ENCODE measurements at regions not wholly inside any gene's neighbourhood (a gene's known extent, or its start where the extent isn't known, plus 50 kb on each side); places are given as distances from the start of the nearest gene placed in this dataset.

DNA sequence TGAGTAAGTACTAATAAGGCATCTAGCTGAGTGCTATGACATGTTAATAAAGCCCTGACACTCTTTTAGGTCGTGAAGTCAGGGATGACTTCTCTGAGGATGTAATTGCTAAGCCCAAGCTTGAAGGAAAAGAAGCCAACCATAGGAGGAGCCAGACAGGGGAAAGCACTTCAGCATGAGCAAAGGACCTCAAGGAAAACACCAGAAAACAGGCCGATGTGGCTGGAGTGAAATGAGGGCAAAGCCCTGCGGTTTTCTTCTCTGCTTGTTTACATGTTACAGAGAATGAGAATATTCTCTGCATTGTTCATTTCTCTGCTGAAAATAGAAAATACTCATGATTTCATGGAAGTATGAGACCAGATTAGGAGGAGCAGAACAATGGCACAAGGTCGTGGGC lies 112.5 kb upstream of the ARHGAP28 start:
- no peak overlapping the region for H3K4me3 ChIP-seq (replicated peaks in 1 of 2; ENCODE audit: low read depth in 1 of 2, low read length in 2 of 2)
- no peaks in the 10 kb centered on the region for H3K4me1 ChIP-seq (ENCODE audit: control insufficient read depth in 1 of 2, insufficient read depth in 2 of 2, low read length in 2 of 2)
- ATAC-seq (no peak), DNase-seq (ENCODE audit: low read depth, low spot score) (no peak)
- no peaks in the 10 kb centered on the region for H4K20me1 ChIP-seq (ENCODE audit: insufficient read depth)
- no peaks in the 10 kb centered on the region for H3K79me2 ChIP-seq (ENCODE audit: insufficient read depth, low read length)
- H3K9me3 ChIP-seq (ENCODE audit: control insufficient read depth in 1 of 2, insufficient read depth in 1 of 2, low read depth in 1 of 2, low read length in 2 of 2) = peaks cover 8 to 43% of the 10 kb centered on the region in 2 experiments; a peak in 2 of 4 replicates
- no peak overlapping the region for H3K4me2 ChIP-seq (ENCODE audit: low read length)
- H2AFZ ChIP-seq (ENCODE audit: low read depth, low read length, poor library complexity, severe bottlenecking) = no peak overlapping the region
- no peak overlapping the region for H3K9ac ChIP-seq (ENCODE audit: low read length)
- H3K27ac ChIP-seq (ENCODE audit: low read depth, low read length) = no peak overlapping the region
- no TSS peak for BruUV-seq (replicated peaks)
- intact Hi-C loops (cut with micrococcal nuclease) = no loop called here
- RAD21 ChIA-PET (ENCODE audit: low non-redundant PET in 1 of 2, low total read pairs in 2 of 2, uncharacterized antibody in 2 of 2, unreplicated experiment in 2 of 2) = no interaction called here
- TF ChIP-seq POLR2AphosphoS5 (IDR thresholded peaks at IDR 0.05; ENCODE audit: low read depth, low read length) (no peak), ELF1 (IDR thresholded peaks at IDR 0.05; ENCODE audit: borderline replicate concordance, low read depth) (no peak), CEBPB (IDR thresholded peaks at IDR 0.05; ENCODE audit: low read depth) (no peak), EZH2 (IDR thresholded peaks at IDR 0.05) (no peak), EGR1 (IDR thresholded peaks at IDR 0.05; ENCODE audit: low read depth) (no peak), EZH2phosphoT487 (IDR thresholded peaks at IDR 0.05; ENCODE audit: borderline replicate concordance) (no peak)
- TF ChIP-seq, protein P1, sequence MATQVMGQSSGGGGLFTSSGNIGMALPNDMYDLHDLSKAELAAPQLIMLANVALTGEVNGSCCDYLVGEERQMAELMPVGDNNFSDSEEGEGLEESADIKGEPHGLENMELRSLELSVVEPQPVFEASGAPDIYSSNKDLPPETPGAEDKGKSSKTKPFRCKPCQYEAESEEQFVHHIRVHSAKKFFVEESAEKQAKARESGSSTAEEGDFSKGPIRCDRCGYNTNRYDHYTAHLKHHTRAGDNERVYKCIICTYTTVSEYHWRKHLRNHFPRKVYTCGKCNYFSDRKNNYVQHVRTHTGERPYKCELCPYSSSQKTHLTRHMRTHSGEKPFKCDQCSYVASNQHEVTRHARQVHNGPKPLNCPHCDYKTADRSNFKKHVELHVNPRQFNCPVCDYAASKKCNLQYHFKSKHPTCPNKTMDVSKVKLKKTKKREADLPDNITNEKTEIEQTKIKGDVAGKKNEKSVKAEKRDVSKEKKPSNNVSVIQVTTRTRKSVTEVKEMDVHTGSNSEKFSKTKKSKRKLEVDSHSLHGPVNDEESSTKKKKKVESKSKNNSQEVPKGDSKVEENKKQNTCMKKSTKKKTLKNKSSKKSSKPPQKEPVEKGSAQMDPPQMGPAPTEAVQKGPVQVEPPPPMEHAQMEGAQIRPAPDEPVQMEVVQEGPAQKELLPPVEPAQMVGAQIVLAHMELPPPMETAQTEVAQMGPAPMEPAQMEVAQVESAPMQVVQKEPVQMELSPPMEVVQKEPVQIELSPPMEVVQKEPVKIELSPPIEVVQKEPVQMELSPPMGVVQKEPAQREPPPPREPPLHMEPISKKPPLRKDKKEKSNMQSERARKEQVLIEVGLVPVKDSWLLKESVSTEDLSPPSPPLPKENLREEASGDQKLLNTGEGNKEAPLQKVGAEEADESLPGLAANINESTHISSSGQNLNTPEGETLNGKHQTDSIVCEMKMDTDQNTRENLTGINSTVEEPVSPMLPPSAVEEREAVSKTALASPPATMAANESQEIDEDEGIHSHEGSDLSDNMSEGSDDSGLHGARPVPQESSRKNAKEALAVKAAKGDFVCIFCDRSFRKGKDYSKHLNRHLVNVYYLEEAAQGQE (IDR thresholded peaks at IDR 0.05; ENCODE audit: low read depth) = no peak
- POLR2A ChIA-PET = no interaction called here
- H3K36me3 ChIP-seq (ENCODE audit: control insufficient read depth in 1 of 2, insufficient read depth in 2 of 2, low read length in 2 of 2) = no peaks in the 10 kb centered on the region
- CTCF ChIA-PET = no interaction called here
- H3K27me3 ChIP-seq (ENCODE audit: insufficient read depth, low read length) = no peaks in the 10 kb centered on the region
- H3K9me2 ChIP-seq (ENCODE audit: insufficient read depth) = no peaks in the 10 kb centered on the region

- Histone ChIP-seq H4K20me1 (ENCODE audit: insufficient read depth) (no peaks in the 10 kb centered on the region), H3K79me2 (ENCODE audit: insufficient read depth, low read length) (no peaks in the 10 kb centered on the region), H3K4me2 (ENCODE audit: low read length) (no peak overlapping the region), H3K9ac (ENCODE audit: low read length) (no peak overlapping the region), H3K27me3 (ENCODE audit: insufficient read depth, low read length) (no peaks in the 10 kb centered on the region), H3K27ac (ENCODE audit: low read depth, low read length) (no peak overlapping the region), H3K4me3 (replicated peaks in 1 of 2; ENCODE audit: low read depth in 1 of 2, low read length in 2 of 2) (no peak overlapping the region), H3K36me3 (ENCODE audit: control insufficient read depth in 1 of 2, insufficient read depth in 2 of 2, low read length in 2 of 2) (no peaks in the 10 kb centered on the region), H3K9me3 (ENCODE audit: control insufficient read depth in 1 of 2, insufficient read depth in 1 of 2, low read depth in 1 of 2, low read length in 2 of 2) (peaks cover 10 to 40% of the 10 kb centered on the region in 2 experiments; a peak in 2 of 4 replicates), H3K4me1 (ENCODE audit: control insufficient read depth in 1 of 2, insufficient read depth in 2 of 2, low read length in 2 of 2) (no peaks in the 10 kb centered on the region), H2AFZ (ENCODE audit: low read depth, low read length, poor library complexity, severe bottlenecking) (no peak overlapping the region), H3K9me2 (ENCODE audit: insufficient read depth) (no peaks in the 10 kb centered on the region)
- ChIA-PET RAD21 (ENCODE audit: low non-redundant PET in 1 of 2, low total read pairs in 2 of 2, uncharacterized antibody in 2 of 2, unreplicated experiment in 2 of 2) (no interaction called here), POLR2A (no interaction called here), CTCF (no interaction called here)
- no peak for ATAC-seq
- intact Hi-C loops (cut with micrococcal nuclease) = no loop called here
- DNase-seq (ENCODE audit: low read depth, low spot score) = no peak
- BruUV-seq (replicated peaks) = no TSS peak
- TF ChIP-seq SIN3A (IDR thresholded peaks at IDR 0.05; ENCODE audit: low read depth) (no peak), ZFX (IDR thresholded peaks at IDR 0.05) (no peak), ZNF274 (IDR thresholded peaks at IDR 0.05; ENCODE audit: low read depth, low read length) (no peak), POLR2AphosphoS5 (IDR thresholded peaks at IDR 0.05; ENCODE audit: low read depth, low read length) (no peak), FOSL1 (IDR thresholded peaks at IDR 0.05; ENCODE audit: low read depth) (no peak), CEBPB (IDR thresholded peaks at IDR 0.05; ENCODE audit: low read depth) (no peak), EZH2phosphoT487 (IDR thresholded peaks at IDR 0.05; ENCODE audit: borderline replicate concordance) (no peak), POLR2A (IDR thresholded peaks at IDR 0.05; ENCODE audit: borderline replicate concordance, extremely low read depth, insufficient read depth, insufficient read length) (no peak), ATF3 (IDR thresholded peaks at IDR 0.05) (no peak), EZH2 (IDR thresholded peaks at IDR 0.05) (no peak)
- TF ChIP-seq, protein P2, sequence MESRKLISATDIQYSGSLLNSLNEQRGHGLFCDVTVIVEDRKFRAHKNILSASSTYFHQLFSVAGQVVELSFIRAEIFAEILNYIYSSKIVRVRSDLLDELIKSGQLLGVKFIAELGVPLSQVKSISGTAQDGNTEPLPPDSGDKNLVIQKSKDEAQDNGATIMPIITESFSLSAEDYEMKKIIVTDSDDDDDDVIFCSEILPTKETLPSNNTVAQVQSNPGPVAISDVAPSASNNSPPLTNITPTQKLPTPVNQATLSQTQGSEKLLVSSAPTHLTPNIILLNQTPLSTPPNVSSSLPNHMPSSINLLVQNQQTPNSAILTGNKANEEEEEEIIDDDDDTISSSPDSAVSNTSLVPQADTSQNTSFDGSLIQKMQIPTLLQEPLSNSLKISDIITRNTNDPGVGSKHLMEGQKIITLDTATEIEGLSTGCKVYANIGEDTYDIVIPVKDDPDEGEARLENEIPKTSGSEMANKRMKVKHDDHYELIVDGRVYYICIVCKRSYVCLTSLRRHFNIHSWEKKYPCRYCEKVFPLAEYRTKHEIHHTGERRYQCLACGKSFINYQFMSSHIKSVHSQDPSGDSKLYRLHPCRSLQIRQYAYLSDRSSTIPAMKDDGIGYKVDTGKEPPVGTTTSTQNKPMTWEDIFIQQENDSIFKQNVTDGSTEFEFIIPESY (IDR thresholded peaks at IDR 0.05; ENCODE audit: extremely low read depth, insufficient replicate concordance, low read length) = no peak
Observed at GRCh38 chr18:6621437-6621836, 108.1 kb upstream of the ARHGAP28 start.
